CD14-positive monocyte (primary cell): ENCODE measurements at regions not wholly inside any gene's neighbourhood (a gene's known extent, or its start where the extent isn't known, plus 50 kb on each side); places are given as distances from the start of the nearest gene placed in this dataset.

ENCODE experiments used
- DNase-seq, 3 donors: peaks; one replicate each; pipeline ENCODE4 v3.0.0-alpha.2; 2011 to 2022
- H2AFZ ChIP-seq: 2 replicates; pipeline ENCODE4 v1.6.0; 2012; ENCODE audit warnings: mild to moderate bottlenecking, low read depth, low read length, inconsistent platforms; ENCODE audit not compliant: insufficient read depth, poor library complexity, severe bottlenecking
- H3K27ac ChIP-seq, 2 donors: 1 replicate in 1 of 2; 2 replicates in 1 of 2; pipeline ENCODE4 v1.5.1; 2012 to 2013; ENCODE audit warnings: low read length in 2 of 2, control low read depth in 1 of 2, inconsistent platforms in 1 of 2, low read depth in 1 of 2, mild to moderate bottlenecking in 1 of 2
- H3K27me3 ChIP-seq, 2 donors: one replicate each; pipeline versions ENCODE4 v1.6.0 to v1.6.1; 2011 to 2013; ENCODE audit warnings: low read length in 2 of 2; ENCODE audit not compliant: control insufficient read depth in 2 of 2, insufficient read depth in 2 of 2
- H3K36me3 ChIP-seq, 2 donors: replicated peaks in 1 of 2; 1 replicate in 1 of 2; 2 replicates in 1 of 2; pipeline versions ENCODE4 v1.5.1 to v1.6.1; 2012 to 2013; ENCODE audit warnings: low read length in 2 of 2, control low read depth in 1 of 2, inconsistent platforms in 1 of 2, mild to moderate bottlenecking in 1 of 2; ENCODE audit not compliant: insufficient read depth in 2 of 2, control insufficient read depth in 1 of 2
- H3K4me1 ChIP-seq, 2 donors: 1 replicate in 1 of 2; 2 replicates in 1 of 2; pipeline versions ENCODE4 v1.5.1 to v1.6.1; 2012 to 2013; ENCODE audit warnings: low read length in 2 of 2, control low read depth in 1 of 2, inconsistent platforms in 1 of 2, mild to moderate bottlenecking in 1 of 2, moderate library complexity in 1 of 2; ENCODE audit not compliant: insufficient read depth in 2 of 2, control insufficient read depth in 1 of 2
- H3K4me2 ChIP-seq: replicated peaks from 2 replicates; pipeline ENCODE3; 2012; ENCODE audit warnings: low read length, moderate library complexity, mild to moderate bottlenecking; ENCODE audit not compliant: poor library complexity, severe bottlenecking; ENCODE audit errors: extremely low read depth
- H3K4me3 ChIP-seq, 3 experiments: fragments of 200-600 bp in 1 of 3; sonication (generic) in 1 of 3; replicated peaks in 1 of 3; 1 replicate in 2 of 3; 2 replicates in 1 of 3; pipeline ENCODE4 v1.5.1; 2011 to 2013; ENCODE audit warnings: low read length in 3 of 3, mild to moderate bottlenecking in 3 of 3, control low read depth in 2 of 3, low read depth in 2 of 3, inconsistent platforms in 1 of 3, moderate library complexity in 1 of 3
- H3K79me2 ChIP-seq: 2 replicates; pipeline ENCODE4 v1.6.0; 2012; ENCODE audit warnings: mild to moderate bottlenecking, control low read depth, inconsistent platforms, low read length, moderate library complexity; ENCODE audit not compliant: insufficient read depth
- H3K9ac ChIP-seq: 2 replicates; pipeline ENCODE4 v1.6.0; 2017; ENCODE audit warnings: low read length, mild to moderate bottlenecking; ENCODE audit not compliant: insufficient read depth, poor library complexity, severe bottlenecking
- H3K9me3 ChIP-seq, 2 donors: replicated peaks in 1 of 2; 1 replicate in 1 of 2; 2 replicates in 1 of 2; pipeline versions ENCODE4 v1.5.1 to v1.6.1; 2012 to 2013; ENCODE audit warnings: low read length in 2 of 2, control low read depth in 1 of 2; ENCODE audit not compliant: control insufficient read depth in 1 of 2, insufficient read depth in 1 of 2
- H4K20me1 ChIP-seq: 2 replicates; pipeline ENCODE4 v1.6.0; 2012; ENCODE audit warnings: mild to moderate bottlenecking, low read length, control low read depth, moderate library complexity; ENCODE audit not compliant: insufficient read depth
- H3K27ac Mint-ChIP-seq, 7 donors: one replicate each; pipeline ENCODE4 v1.8.0; 2020; ENCODE audit warnings: mild to moderate bottlenecking in 7 of 7, mixed read lengths in 7 of 7, moderate library complexity in 6 of 7, inconsistent platforms in 2 of 7
- H3K27me3 Mint-ChIP-seq, 3 donors: one replicate each; pipeline ENCODE4 v1.8.0; 2021 to 2022; ENCODE audit warnings: low read depth in 3 of 3, mild to moderate bottlenecking in 3 of 3, mixed read lengths in 3 of 3, moderate library complexity in 3 of 3, inconsistent platforms in 1 of 3
- H3K36me3 Mint-ChIP-seq, 2 donors: one replicate each; pipeline ENCODE4 v1.8.0; 2020; ENCODE audit warnings: mixed read lengths in 2 of 2, inconsistent platforms in 1 of 2, mild to moderate bottlenecking in 1 of 2
- H3K4me1 Mint-ChIP-seq: one replicate; pipeline ENCODE4 v1.8.0; 2020; ENCODE audit warnings: mild to moderate bottlenecking, mixed read lengths
- H3K4me3 Mint-ChIP-seq, 2 donors: one replicate each; pipeline ENCODE4 v1.8.0; 2020; ENCODE audit warnings: mild to moderate bottlenecking in 2 of 2, mixed read lengths in 2 of 2, moderate library complexity in 1 of 2
- H3K9me3 Mint-ChIP-seq, 7 donors: one replicate each; pipeline ENCODE4 v1.8.0; 2020 to 2022; ENCODE audit warnings: mixed read lengths in 7 of 7, mild to moderate bottlenecking in 6 of 7, moderate library complexity in 6 of 7, inconsistent platforms in 2 of 7
- WGBS: methylation state at CpG from one replicate; pipeline ENCODE4 v1.1.5; 2013; ENCODE audit warnings: missing lambda C conversion rate; ENCODE audit not compliant: insufficient coverage; 5-methylcytosine and 5-hydroxymethylcytosine counted together
- intact Hi-C, 2 donors: fragments of 100-400 bp; cut with micrococcal nuclease; formaldehyde crosslinking; loops; one replicate each; pipeline versions ENCODE4 v1.15.0 to v1.15.1; 2023
- TF ChIP-seq, protein P1 (sequence below): fragments of 200-600 bp; IDR thresholded peaks from one replicate; pipeline ENCODE4 v1.8.0; 2022; ENCODE audit warnings: antibody characterized with exemption, mild to moderate bottlenecking

DNA sequence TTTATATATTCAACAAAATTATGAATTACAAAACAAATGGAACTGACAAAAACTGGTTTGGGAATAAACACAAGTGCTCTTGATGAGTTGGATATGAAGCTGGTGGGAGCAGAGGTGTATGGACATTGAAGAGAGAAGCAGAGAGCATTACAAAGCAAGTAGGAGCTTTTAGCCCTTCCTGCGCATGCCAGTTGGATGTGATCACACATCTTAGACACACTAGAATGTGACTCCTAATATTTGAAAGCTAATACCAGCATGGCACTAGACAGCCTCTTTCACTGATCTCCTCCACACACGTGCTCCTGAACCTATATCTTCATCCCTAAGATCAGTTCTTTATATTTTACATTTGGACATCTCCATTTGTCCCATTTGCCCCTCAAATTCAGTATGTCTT is 298.1 kb downstream of the MTX2 start:
- Histone ChIP-seq H3K9ac (no peak overlapping the region), H3K27me3 (peaks cover 2% of the 10 kb centered on the region in 2 donors), H3K27ac (no peak overlapping the region), H3K36me3 (no peaks in the 10 kb centered on the region), H3K9me3 (no peaks in the 10 kb centered on the region), H3K4me2 (no peak overlapping the region), H3K79me2 (no peaks in the 10 kb centered on the region), H2AFZ (no peak overlapping the region), H3K4me1 (no peaks in the 10 kb centered on the region), H4K20me1 (no peaks in the 10 kb centered on the region), H3K4me3 (no peak overlapping the region)
- 100% methylated on average over 1 of the region's 2 CpGs for WGBS
- peaks cover 0 to 2% (median 0%) of the 10 kb centered on the region in 7 donors for H3K9me3 Mint-ChIP-seq
- H3K4me1 Mint-ChIP-seq = no peaks in the 10 kb centered on the region
- H3K27me3 Mint-ChIP-seq = peaks cover 4 to 16% (median 11%) of the 10 kb centered on the region in 3 donors
- TF ChIP-seq, protein P1, sequence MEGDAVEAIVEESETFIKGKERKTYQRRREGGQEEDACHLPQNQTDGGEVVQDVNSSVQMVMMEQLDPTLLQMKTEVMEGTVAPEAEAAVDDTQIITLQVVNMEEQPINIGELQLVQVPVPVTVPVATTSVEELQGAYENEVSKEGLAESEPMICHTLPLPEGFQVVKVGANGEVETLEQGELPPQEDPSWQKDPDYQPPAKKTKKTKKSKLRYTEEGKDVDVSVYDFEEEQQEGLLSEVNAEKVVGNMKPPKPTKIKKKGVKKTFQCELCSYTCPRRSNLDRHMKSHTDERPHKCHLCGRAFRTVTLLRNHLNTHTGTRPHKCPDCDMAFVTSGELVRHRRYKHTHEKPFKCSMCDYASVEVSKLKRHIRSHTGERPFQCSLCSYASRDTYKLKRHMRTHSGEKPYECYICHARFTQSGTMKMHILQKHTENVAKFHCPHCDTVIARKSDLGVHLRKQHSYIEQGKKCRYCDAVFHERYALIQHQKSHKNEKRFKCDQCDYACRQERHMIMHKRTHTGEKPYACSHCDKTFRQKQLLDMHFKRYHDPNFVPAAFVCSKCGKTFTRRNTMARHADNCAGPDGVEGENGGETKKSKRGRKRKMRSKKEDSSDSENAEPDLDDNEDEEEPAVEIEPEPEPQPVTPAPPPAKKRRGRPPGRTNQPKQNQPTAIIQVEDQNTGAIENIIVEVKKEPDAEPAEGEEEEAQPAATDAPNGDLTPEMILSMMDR = no peak
- intact Hi-C loops = no loop called here
- H3K27ac Mint-ChIP-seq = no peak overlapping the region
- no peak for DNase-seq
- H3K36me3 Mint-ChIP-seq = no peaks in the 10 kb centered on the region
- H3K4me3 Mint-ChIP-seq = no peak overlapping the region

DNA sequence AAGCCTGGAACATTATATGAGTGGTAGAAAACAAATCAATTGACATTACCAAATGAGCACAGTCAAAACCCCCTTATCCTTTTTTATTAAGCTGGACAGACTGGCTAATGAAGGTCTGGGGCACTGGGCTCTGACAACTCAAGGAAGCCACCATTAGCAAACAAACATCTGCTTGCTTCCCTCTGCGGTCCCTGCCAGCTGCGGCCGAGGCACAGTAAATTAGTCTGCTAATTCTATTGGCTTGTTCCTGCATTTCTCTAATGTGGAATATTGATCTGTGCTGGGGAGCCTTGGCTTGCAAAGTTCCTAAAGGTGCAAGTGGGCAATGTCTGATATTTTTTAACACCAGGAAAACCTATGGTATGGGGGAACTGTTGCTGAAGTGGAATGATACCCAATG is 300.3 kb downstream of the MTX2 start:
- TF ChIP-seq, protein P1 = no peak
- intact Hi-C loops = no loop called here
- no peak overlapping the region for H3K9ac ChIP-seq
- Mint-ChIP-seq H3K4me1 (no peaks in the 10 kb centered on the region), H3K27ac (no peak overlapping the region), H3K27me3 (peaks cover 6 to 11% (median 11%) of the 10 kb centered on the region in 3 donors), H3K36me3 (no peaks in the 10 kb centered on the region), H3K9me3 (no peaks in the 10 kb centered on the region), H3K4me3 (no peak overlapping the region)
- no peak overlapping the region for H3K4me2 ChIP-seq
- no peak for DNase-seq
- no peaks in the 10 kb centered on the region for H3K36me3 ChIP-seq
- WGBS = no CpG with 5 or more reads among the region's 3 CpGs
- H3K4me3 ChIP-seq = no peak overlapping the region
- H3K79me2 ChIP-seq = no peaks in the 10 kb centered on the region
- H2AFZ ChIP-seq = no peak overlapping the region
- H3K9me3 ChIP-seq = no peaks in the 10 kb centered on the region
- H3K27me3 ChIP-seq = peaks cover 2% of the 10 kb centered on the region in 2 donors
- no peaks in the 10 kb centered on the region for H4K20me1 ChIP-seq
- H3K27ac ChIP-seq = no peak overlapping the region
- no peaks in the 10 kb centered on the region for H3K4me1 ChIP-seq
